GM21529 (cell line): ENCODE measurements at regions not wholly inside any gene's neighbourhood (a gene's known extent, or its start where the extent isn't known, plus 50 kb on each side); places are given as distances from the start of the nearest gene placed in this dataset.

Experiments
- ATAC-seq: cut with Tn5 transposase; IDR thresholded peaks from one replicate; pipeline ENCODE4 v1.9.1; 2021; ENCODE audit not compliant: unreplicated experiment

DNA sequence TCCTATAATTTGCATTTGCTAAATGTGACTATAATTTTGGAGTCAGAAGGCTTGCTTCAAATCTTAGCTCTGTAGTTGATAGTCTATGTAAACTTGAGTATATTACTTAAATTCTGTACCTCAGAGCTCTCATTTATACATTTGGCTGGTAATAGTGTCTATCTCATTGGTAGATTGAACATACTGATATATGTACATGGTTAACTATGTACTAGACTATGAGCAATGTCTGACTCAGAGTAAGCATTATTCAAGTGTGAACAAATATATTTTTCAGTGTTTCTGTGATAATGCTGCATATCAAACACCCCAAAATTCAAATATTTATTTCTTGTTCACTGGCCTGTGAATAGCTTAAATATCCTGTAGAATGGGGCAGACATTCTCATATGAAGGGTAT, 1568.9 kb upstream of the PABPC4L start:
- ATAC-seq: no peak

DNA sequence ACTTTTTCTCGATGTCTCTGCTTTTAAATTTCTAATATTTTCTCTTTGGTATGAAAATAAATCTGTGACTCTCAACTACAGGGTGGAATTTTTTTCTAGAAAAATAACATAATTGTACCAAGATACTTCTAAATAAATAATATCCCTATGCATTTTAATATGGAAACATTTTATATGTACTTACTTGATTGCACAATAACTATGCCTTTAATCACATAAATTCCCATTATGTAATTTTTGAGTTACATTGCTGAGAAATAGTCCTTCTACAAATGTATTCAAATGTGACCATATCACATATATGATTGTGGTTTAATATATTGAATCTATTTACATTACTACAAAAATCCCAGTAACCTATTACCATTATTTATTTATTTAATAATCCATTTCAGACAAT, 1543.3 kb upstream of the PABPC4L start:
- no peak for ATAC-seq

DNA sequence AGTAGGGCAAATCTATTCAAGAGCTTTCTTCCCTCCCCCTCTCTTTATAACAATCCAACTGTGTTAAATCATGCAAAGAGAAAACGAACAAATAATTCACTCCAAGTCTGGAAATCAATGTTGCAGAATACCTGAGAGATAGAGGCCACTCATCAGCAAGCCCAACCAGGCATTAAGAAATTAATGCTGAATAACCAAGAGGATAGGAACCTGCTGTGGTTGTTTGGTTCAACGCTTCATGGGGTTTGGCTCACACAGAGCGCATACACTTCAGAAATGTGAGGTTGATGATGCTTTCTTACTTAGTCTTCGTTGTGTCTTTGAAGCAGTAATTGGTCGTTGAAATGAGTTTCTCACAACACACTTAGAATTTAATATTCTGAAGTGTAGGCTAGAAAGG, 1540.0 kb upstream of the PABPC4L start:
- no peak for ATAC-seq

DNA sequence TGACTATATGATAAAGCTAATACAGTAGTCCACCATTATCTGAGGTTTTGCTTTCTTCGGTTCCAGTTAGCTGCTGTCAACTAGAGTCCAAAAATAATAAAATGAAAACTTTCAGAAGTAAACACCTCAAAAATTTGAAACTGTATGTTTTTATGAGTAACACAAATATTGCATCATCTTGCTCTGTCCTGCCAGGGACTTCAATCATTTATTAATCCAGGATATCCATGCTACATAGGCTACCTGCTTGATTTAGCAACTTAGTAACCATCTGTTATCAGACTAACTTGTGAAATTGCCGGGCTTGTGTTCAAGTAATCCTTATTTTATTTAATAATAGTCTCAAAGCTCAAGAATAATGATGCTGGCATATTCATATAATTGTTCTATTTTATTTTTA, 1537.8 kb upstream of the PABPC4L start:
- no peak for ATAC-seq

DNA sequence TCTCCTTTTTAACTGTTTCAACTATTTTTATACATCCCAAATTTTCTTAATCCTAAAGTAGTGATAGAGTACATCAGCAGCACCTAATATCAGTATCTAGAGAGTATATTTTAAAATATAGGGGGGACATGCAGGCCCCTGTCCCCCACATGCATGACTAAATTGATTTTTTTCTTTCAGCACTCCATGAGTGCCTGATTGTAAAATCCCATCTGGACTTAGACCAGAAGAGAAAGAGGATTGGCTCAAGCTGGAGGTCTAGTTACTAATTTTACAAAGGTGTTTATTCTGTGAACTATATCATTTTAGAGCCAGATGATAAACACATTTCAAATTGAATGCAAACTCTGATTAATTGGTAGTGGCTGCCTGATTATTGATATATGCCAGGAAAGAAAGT, 1533.9 kb upstream of the PABPC4L start:
- ATAC-seq: no peak

DNA sequence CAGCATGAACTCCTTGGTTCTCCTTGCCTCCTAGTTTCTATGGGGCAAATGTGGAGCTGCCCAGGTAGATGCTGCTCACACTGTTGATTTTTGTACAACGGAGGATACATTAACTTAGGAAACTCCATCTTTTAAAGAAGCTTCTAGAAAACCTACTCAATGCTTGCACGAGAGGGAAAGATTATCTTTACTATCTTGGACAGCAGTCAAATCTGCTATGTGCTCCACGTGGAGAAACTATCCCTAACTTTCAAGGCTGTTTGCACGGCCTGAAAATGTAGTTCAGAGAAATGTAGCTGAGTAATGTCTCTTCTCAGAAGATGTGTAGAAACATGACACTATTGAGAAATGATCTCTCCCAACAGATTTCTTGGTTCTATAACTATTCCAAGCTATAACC, 1530.9 kb upstream of the PABPC4L start:
- no peak for ATAC-seq

DNA sequence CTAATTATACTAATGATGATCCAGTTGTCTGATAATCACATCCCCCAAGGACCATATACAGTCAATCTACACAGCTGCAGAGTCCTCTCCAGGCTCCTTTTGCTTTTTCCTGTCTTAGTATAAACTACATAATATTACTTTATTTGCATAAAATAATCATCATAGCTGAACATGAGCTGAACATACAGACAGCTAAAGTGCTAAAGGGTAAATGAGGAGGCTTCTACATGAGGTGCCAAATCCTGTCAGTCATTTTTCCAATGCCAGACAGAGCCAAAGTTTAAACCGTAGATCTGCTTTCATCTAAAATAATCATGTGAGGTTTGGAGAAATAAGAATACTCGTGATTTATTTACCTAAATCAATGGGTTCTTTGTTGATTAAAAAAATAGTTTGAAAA, 1530.1 kb upstream of the PABPC4L start:
- no peak for ATAC-seq

DNA sequence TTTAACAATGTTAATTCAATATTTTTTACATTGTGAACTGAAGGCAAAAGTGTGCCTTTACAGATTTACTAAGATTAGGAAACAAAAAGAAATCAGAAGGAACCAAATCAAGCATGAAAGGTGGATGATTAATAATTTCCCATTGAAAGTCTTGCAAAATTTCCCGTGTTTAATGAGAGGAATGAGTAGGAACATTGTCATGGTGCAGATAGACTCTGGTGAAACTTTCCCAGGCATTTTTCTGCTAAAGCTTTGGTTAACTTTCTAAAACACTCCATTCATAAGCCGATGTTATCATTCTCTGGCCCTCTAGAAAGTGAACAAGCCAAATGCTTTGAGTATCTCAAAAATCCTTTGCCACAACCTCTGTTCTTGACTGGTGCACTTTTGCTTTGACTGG, 1522.8 kb upstream of the PABPC4L start:
- no peak for ATAC-seq

DNA sequence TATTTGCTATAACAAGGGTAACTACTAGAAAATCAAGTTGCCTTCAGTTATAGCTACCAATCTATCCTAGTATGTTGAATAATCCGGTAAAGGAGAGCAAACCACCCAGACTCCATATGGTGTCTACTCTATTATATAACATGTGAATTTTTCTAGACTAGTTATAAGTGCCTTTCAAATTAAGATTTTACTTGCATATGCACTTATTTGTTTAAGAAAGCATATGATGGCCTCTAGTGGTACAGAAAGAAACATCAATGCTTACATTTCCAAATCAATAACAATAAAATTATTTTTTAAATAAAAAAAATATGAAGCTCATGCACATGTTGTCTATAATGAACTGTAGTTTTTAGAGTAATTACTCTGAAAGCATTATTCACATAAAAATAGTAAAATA, 1516.4 kb upstream of the PABPC4L start:
- no peak for ATAC-seq

DNA sequence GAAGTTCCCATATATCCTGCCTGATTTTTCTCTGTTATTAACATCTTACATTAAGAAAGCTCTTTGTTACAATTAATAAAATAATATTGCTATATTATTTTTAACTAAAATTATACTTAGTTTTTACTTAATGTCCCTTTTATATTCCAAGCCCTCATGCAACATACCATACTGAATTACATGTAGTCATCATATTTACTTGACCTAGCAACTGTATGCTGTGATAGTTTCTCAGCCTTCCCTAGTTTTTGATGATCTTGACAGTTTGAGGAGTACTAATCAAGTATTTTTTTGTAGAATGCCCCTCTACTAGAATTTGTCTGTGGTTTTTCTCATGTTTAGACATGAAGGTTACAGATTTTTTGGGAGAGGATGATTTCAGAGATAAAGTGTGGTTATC, 1503.8 kb upstream of the PABPC4L start:
- no peak for ATAC-seq

DNA sequence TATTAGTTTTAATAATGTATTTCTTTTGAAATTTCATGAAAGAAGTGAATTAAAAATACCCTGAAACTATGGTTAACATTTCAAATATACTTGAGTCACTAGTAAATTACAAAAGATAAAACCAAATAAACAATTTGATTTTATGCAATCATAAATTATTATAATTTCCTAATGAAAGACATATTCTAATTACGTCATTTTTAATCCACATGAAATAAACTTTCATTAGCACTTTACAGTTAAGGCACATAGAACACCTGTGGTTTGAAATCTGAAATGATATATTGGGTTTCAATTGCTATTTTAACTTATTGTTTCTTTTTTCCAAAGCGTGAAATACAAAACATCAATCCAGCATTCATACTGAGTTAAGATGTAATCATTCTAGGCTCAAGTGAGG, 1492.5 kb upstream of the PABPC4L start:
- no peak for ATAC-seq

DNA sequence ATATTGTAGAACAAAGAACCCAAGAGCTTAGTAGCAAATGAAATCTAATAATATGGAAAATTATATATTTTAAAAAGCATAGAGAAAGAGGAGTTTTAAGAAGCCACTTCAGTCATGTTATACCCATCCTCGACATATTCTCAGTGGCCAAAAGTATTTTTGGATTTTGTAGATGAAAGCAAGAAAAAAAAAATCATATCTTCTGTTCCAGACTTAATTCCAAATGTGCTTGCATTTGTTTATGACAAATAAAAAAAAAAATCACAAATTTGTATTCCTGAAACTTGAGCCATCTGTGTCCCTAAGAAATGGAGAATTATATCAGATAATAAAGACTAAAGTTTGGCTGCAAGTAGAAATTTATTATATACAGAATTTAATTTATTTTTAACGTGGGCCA, 1482.4 kb upstream of the PABPC4L start:
- ATAC-seq: no peak

DNA sequence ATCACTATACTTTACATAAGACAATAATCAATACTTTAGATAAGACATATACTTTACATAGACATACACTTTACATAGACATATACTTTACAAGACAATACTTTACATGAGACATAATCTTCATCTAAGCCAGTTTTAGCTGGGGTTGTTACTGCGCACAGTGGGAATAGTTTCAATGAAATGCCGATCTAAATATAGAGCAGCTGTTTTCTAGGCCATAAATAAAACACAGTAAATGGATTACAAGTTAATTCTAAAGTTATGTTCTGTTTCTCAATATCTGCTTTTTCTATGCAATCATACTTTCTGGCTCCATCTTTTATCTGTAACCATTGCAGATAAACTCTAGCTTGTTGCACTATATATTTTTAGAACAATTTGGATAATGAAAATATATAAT, 1470.6 kb upstream of the PABPC4L start:
- no peak for ATAC-seq

DNA sequence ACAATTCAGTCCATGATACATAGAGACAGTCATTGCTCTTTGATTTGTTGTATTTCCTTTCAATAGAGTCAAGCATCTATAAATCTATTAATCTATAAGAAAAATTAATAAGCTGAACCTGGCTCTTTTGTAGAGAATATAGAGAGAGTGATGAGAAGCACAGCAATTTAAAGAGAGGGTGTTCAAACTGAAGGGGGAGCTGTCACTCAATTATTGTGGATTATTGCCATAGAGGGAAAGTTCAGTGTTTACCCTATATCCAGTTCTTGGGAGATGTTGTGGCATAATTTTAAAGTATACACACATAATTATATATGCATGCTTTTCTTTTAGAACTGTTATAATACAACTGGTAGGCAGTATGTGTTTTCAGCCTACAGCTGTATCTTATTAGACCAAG, 1469.0 kb upstream of the PABPC4L start:
- no peak for ATAC-seq
